G401 (cell line): ENCODE measurements at regions not wholly inside any gene's neighbourhood (a gene's known extent, or its start where the extent isn't known, plus 50 kb on each side); places are given as distances from the start of the nearest gene placed in this dataset.

Experiments
- DNase-seq: peaks from one replicate; pipeline ENCODE4 v3.0.0-alpha.2; 2015; ENCODE audit warnings: low spot score
- in situ Hi-C: cut with HindIII; loops from 2 replicates; pipeline ENCODE4 v1.10.0; 2016; ENCODE audit warnings: low sequenced_read_pairs, mixed read lengths

DNA sequence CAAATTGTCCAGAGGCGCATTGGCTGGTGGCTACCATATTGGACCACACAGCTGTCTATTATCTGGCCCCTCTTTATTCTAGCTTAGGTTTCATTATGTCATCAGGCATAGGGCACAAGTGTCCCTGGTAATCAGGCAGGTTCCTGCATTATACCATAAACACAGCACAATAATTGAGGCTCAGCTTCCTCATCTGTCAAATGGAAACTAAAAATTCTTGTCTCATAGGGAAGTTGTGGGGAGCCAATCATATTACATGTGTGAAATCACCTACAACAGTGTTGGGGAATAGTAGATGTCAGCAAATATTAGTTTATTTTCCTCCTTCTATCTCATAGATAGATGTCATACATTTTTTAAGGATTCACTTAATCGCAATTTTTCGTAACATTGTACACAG lies 231.0 kb upstream of the SORL1-AS1 start:
- no peak for DNase-seq
- in situ Hi-C loops, result no loop called here
